ENCODE measurements at regions not wholly inside any gene's neighbourhood (a gene's known extent, or its start where the extent isn't known, plus 50 kb on each side); places are given as distances from the start of the nearest gene placed in this dataset.

- no peak for TF ChIP-seq CTCF (IDR thresholded peaks at IDR 0.05)
- H3K4me3 ChIP-seq = no peak overlapping the region
- no peak overlapping the region for H3K27ac ChIP-seq
- DNase-seq (ENCODE audit: low spot score) (no peak), ATAC-seq (ENCODE audit: insufficient number of reproducible peaks, low FRiP score, low read depth) (no peak)
- no peaks in the 10 kb centered on the region for H3K27me3 ChIP-seq (replicated peaks; ENCODE audit: insufficient read depth)
- peaks cover 0 to 4% of the 10 kb centered on the region in 2 donors for H3K4me1 ChIP-seq (ENCODE audit: control insufficient read depth in 1 of 2, low read depth in 2 of 2)
- no peaks in the 10 kb centered on the region for H3K36me3 ChIP-seq
- no peaks in the 10 kb centered on the region for H3K9me3 ChIP-seq
Measured at GRCh38 chr5:86175224-86175623, 442.5 kb upstream of the COX7C start.

- Histone ChIP-seq H3K4me1 (ENCODE audit: control insufficient read depth in 1 of 2, low read depth in 2 of 2) (no peaks in the 10 kb centered on the region), H3K4me3 (no peak overlapping the region), H3K27ac (no peak overlapping the region), H3K36me3 (no peaks in the 10 kb centered on the region), H3K9me3 (no peaks in the 10 kb centered on the region), H3K27me3 (replicated peaks; ENCODE audit: insufficient read depth) (no peaks in the 10 kb centered on the region)
- TF ChIP-seq CTCF (IDR thresholded peaks at IDR 0.05) = no peak
- no peak for DNase-seq (ENCODE audit: low spot score)
- ATAC-seq (ENCODE audit: insufficient number of reproducible peaks, low FRiP score, low read depth) = no peak
Measured at GRCh38 chr5:86199287-86199686, 418.5 kb upstream of the COX7C start.

GRCh38 chr5:86228147-86228546 lies 389.6 kb upstream of the COX7C start:
- H3K4me3 ChIP-seq = no peak overlapping the region
- no peak for DNase-seq (ENCODE audit: low spot score)
- H3K27me3 ChIP-seq (replicated peaks; ENCODE audit: insufficient read depth) = no peaks in the 10 kb centered on the region
- ATAC-seq (ENCODE audit: insufficient number of reproducible peaks, low FRiP score, low read depth) = no peak
- no peak for TF ChIP-seq CTCF (IDR thresholded peaks at IDR 0.05)
- H3K36me3 ChIP-seq = no peaks in the 10 kb centered on the region
- no peak overlapping the region for H3K27ac ChIP-seq
- H3K9me3 ChIP-seq = no peaks in the 10 kb centered on the region
- no peaks in the 10 kb centered on the region for H3K4me1 ChIP-seq (ENCODE audit: control insufficient read depth in 1 of 2, low read depth in 2 of 2)

- Histone ChIP-seq H3K4me3 (no peak overlapping the region), H3K27me3 (replicated peaks; ENCODE audit: insufficient read depth) (no peaks in the 10 kb centered on the region), H3K4me1 (ENCODE audit: control insufficient read depth in 1 of 2, low read depth in 2 of 2) (no peaks in the 10 kb centered on the region), H3K9me3 (no peaks in the 10 kb centered on the region), H3K27ac (no peak overlapping the region), H3K36me3 (no peaks in the 10 kb centered on the region)
- ATAC-seq (ENCODE audit: insufficient number of reproducible peaks, low FRiP score, low read depth) = no peak
- TF ChIP-seq CTCF (IDR thresholded peaks at IDR 0.05) = no peak
- no peak for DNase-seq (ENCODE audit: low spot score)
Measured at GRCh38 chr5:86232246-86232645, 385.5 kb upstream of the COX7C start.

- Histone ChIP-seq H3K4me3 (no peak overlapping the region), H3K27me3 (replicated peaks; ENCODE audit: insufficient read depth) (no peaks in the 10 kb centered on the region), H3K27ac (no peak overlapping the region), H3K9me3 (no peaks in the 10 kb centered on the region), H3K36me3 (no peaks in the 10 kb centered on the region), H3K4me1 (ENCODE audit: control insufficient read depth in 1 of 2, low read depth in 2 of 2) (no peaks in the 10 kb centered on the region)
- TF ChIP-seq CTCF (IDR thresholded peaks at IDR 0.05) = no peak
- DNase-seq (ENCODE audit: low spot score) (no peak), ATAC-seq (ENCODE audit: insufficient number of reproducible peaks, low FRiP score, low read depth) (no peak)
Measured at GRCh38 chr5:86244153-86244552, 373.6 kb upstream of the COX7C start.
